ENCODE measurements at regions not wholly inside any gene's neighbourhood (a gene's known extent, or its start where the extent isn't known, plus 50 kb on each side); places are given as distances from the start of the nearest gene placed in this dataset.

GRCh38 chr2:15719566-15720313 lies 128.1 kb downstream of the DDX1 start:
- Histone ChIP-seq H3K36me3 (ENCODE audit: control insufficient read depth in 2 of 2, insufficient read depth in 1 of 2, low read length in 2 of 2) (no peaks in the 10 kb centered on the region), H3K4me3 (ENCODE audit: low read depth, low read length) (no peak overlapping the region), H3K27ac (ENCODE audit: extremely low read depth, low read depth, low read length) (no peak overlapping the region), H3K9me3 (ENCODE audit: control insufficient read depth, insufficient read depth, low read depth, low read length) (no peaks in the 10 kb centered on the region), H3K4me1 (ENCODE audit: control insufficient read depth, insufficient read depth, low read length) (no peaks in the 10 kb centered on the region)
- TF ChIP-seq ZNF645 (tag by site-specific recombination; IDR thresholded peaks at IDR 0.05) (no peak), ZNF521 (tag by site-specific recombination; IDR thresholded peaks at IDR 0.05) (no peak), ZFHX2 (tag by site-specific recombination; conservative IDR thresholded peaks at IDR 0.05) (no peak), SP3 (tag by site-specific recombination; IDR thresholded peaks at IDR 0.05) (no peak), ZNF707 (tag by site-specific recombination; IDR thresholded peaks at IDR 0.05) (no peak), ZNF623 (tag by site-specific recombination; IDR thresholded peaks at IDR 0.05) (no peak), ZNF214 (tag by site-specific recombination; IDR thresholded peaks at IDR 0.05; ENCODE audit: borderline replicate concordance) (no peak)
- ChIA-PET POLR2A (no interaction called here), CTCF (no interaction called here)

DNA sequence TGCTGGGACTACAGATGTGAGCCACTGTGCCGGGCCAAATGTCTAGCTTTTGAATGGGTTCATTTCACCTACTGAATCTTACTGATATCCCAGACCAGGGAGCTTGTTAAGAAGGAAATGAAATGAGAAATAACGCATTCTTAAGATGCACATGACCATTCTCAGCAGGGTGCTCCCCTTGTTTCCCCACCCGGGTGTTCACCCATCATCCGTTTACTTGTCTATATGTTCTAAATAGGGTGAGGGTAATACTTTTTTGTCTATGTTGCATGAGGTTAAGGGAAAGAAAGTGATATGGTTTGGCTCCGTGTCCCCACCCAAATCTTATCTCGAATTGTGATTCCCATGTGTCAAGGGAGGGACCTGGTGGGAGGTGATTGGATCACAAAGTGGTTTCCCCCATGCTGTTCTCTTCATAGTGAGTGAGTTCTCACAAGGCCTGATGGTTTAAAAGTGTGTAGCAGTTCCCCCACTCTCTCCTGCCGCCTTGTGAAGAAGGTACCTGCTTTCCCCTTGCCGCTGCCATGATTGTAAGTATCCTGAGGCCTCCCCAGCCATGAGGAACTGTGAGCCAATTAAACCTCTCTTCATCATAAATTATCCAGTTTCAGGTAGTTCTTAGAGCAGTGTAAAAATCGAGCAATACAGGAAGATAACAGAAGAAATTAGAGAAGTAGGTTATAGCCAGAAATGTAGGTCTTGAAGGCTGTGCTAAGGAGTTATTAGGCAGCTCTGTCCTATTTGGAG lies 129.1 kb downstream of the DDX1 start:
- TF ChIP-seq PRDM1 (tag by site-specific recombination; IDR thresholded peaks at IDR 0.05) = no peak
- TF ChIP-seq ZFP3 (tag by site-specific recombination; IDR thresholded peaks at IDR 0.05; ENCODE audit: low read depth) = no peak
- no peak for TF ChIP-seq ZNF121 (tag by site-specific recombination; IDR thresholded peaks at IDR 0.05)
- TF ChIP-seq, protein P1, sequence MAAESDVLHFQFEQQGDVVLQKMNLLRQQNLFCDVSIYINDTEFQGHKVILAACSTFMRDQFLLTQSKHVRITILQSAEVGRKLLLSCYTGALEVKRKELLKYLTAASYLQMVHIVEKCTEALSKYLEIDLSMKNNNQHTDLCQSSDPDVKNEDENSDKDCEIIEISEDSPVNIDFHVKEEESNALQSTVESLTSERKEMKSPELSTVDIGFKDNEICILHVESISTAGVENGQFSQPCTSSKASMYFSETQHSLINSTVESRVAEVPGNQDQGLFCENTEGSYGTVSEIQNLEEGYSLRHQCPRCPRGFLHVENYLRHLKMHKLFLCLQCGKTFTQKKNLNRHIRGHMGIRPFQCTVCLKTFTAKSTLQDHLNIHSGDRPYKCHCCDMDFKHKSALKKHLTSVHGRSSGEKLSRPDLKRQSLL (tag by site-specific recombination; IDR thresholded peaks at IDR 0.05) = no peak
- no peak for TF ChIP-seq ZNF350 (tag by site-specific recombination; IDR thresholded peaks at IDR 0.05)
- no peak for TF ChIP-seq ZSCAN4 (tag by site-specific recombination; IDR thresholded peaks at IDR 0.05)
- no peak for TF ChIP-seq KLF7 (tag by site-specific recombination; IDR thresholded peaks at IDR 0.05; ENCODE audit: borderline replicate concordance)
- TF ChIP-seq ZNF19 (tag by site-specific recombination; IDR thresholded peaks at IDR 0.05; ENCODE audit: low read depth) = no peak
- no peak for TF ChIP-seq MZF1 (tag by site-specific recombination; IDR thresholded peaks at IDR 0.05; ENCODE audit: borderline replicate concordance)
- TF ChIP-seq ZNF292 (tag by site-specific recombination; IDR thresholded peaks at IDR 0.05; ENCODE audit: borderline replicate concordance, low read depth) = no peak
- no peak for TF ChIP-seq ZBTB1 (tag by site-specific recombination; IDR thresholded peaks at IDR 0.05)
- TF ChIP-seq ZBTB17 (tag by site-specific recombination; IDR thresholded peaks at IDR 0.05) = no peak
- no peak for TF ChIP-seq KLF1 (tag by site-specific recombination; IDR thresholded peaks at IDR 0.05)
- TF ChIP-seq ZSCAN23 (tag by site-specific recombination; IDR thresholded peaks at IDR 0.05) = no peak
- no peak for TF ChIP-seq ZNF335 (tag by site-specific recombination; conservative IDR thresholded peaks at IDR 0.05)
- no peak for TF ChIP-seq EGR2 (tag by site-specific recombination; IDR thresholded peaks at IDR 0.05; ENCODE audit: low read depth)
- no peak for TF ChIP-seq ZNF513 (tag by site-specific recombination; IDR thresholded peaks at IDR 0.05)
- TF ChIP-seq, protein P2, sequence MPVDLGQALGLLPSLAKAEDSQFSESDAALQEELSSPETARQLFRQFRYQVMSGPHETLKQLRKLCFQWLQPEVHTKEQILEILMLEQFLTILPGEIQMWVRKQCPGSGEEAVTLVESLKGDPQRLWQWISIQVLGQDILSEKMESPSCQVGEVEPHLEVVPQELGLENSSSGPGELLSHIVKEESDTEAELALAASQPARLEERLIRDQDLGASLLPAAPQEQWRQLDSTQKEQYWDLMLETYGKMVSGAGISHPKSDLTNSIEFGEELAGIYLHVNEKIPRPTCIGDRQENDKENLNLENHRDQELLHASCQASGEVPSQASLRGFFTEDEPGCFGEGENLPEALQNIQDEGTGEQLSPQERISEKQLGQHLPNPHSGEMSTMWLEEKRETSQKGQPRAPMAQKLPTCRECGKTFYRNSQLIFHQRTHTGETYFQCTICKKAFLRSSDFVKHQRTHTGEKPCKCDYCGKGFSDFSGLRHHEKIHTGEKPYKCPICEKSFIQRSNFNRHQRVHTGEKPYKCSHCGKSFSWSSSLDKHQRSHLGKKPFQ (tag by site-specific recombination; IDR thresholded peaks at IDR 0.05) = no peak
- Histone ChIP-seq H3K9me3 (ENCODE audit: control insufficient read depth, insufficient read depth, low read depth, low read length) (no peaks in the 10 kb centered on the region), H3K4me3 (ENCODE audit: low read depth, low read length) (no peak overlapping the region), H3K36me3 (ENCODE audit: control insufficient read depth in 2 of 2, insufficient read depth in 1 of 2, low read length in 2 of 2) (no peaks in the 10 kb centered on the region), H3K27ac (ENCODE audit: extremely low read depth, low read depth, low read length) (no peak overlapping the region), H3K4me1 (ENCODE audit: control insufficient read depth, insufficient read depth, low read length) (no peaks in the 10 kb centered on the region)
- ChIA-PET POLR2A (no interaction called here), CTCF (interaction anchor here (0.6 kb wide), 1 partner anchor 28 kb away, joined by 3 read pairs; no protein-coding TSS in a partner anchor)
